ENCODE measurements at regions not wholly inside any gene's neighbourhood (a gene's known extent, or its start where the extent isn't known, plus 50 kb on each side); places are given as distances from the start of the nearest gene placed in this dataset.

- FAIRE-seq (no peak), DNase-seq (ENCODE audit: low spot score in 2 of 2) (no peak)
These were observed 133.7 kb downstream of the AEBP2 start for GRCh38 chr12:19572920-19573558.

- DNase-seq (ENCODE audit: low spot score in 2 of 2) (no peak), FAIRE-seq (no peak)
These were observed 134.6 kb downstream of the AEBP2 start for GRCh38 chr12:19573866-19574265.

- no peak for FAIRE-seq
- DNase-seq (ENCODE audit: low spot score in 2 of 2): no peak
These were observed 135.3 kb downstream of the AEBP2 start for GRCh38 chr12:19574601-19575000.

- FAIRE-seq: no peak
- DNase-seq (ENCODE audit: low spot score in 2 of 2): peak; percentile 6 to 18
These were observed 136.3 kb downstream of the AEBP2 start for GRCh38 chr12:19575337-19576243.

GRCh38 chr12:19576506-19577280, 137.4 kb downstream of the AEBP2 start:
- DNase-seq (ENCODE audit: low spot score in 2 of 2): no peak
- FAIRE-seq: no peak

GRCh38 chr12:19577281-19577530, 137.9 kb downstream of the AEBP2 start:
- no peak for FAIRE-seq
- DNase-seq (ENCODE audit: low spot score in 2 of 2): no peak

GRCh38 chr12:19584732-19585131, 145.4 kb downstream of the AEBP2 start:
- DNase-seq (ENCODE audit: low spot score in 2 of 2) (no peak), FAIRE-seq (no peak)

GRCh38 chr12:19588951-19589350, 149.7 kb downstream of the AEBP2 start:
- FAIRE-seq (no peak), DNase-seq (ENCODE audit: low spot score in 2 of 2) (no peak)

- FAIRE-seq: no peak
- no peak for DNase-seq (ENCODE audit: low spot score in 2 of 2)
These were observed 152.7 kb downstream of the AEBP2 start for GRCh38 chr12:19591951-19592350.

- no peak for FAIRE-seq
- no peak for DNase-seq (ENCODE audit: low spot score in 2 of 2)
These were observed 157.3 kb downstream of the AEBP2 start for GRCh38 chr12:19596434-19597166.

GRCh38 chr12:19597167-19598026, 158.1 kb downstream of the AEBP2 start:
- FAIRE-seq (no peak), DNase-seq (ENCODE audit: low spot score in 2 of 2) (no peak)

GRCh38 chr12:19605720-19606119, 166.4 kb downstream of the AEBP2 start:
- FAIRE-seq: no peak

GRCh38 chr12:19608039-19608438, 168.7 kb downstream of the AEBP2 start:
- no peak for FAIRE-seq
- no peak for DNase-seq (ENCODE audit: low spot score in 2 of 2)

More at GRCh38 chr12:19605720-19606119, 166.4 kb downstream of the AEBP2 start:
- DNase-seq (ENCODE audit: low spot score in 2 of 2): no peak

- FAIRE-seq: no peak
- no peak for DNase-seq (ENCODE audit: low spot score in 2 of 2)
These were observed 173.8 kb downstream of the AEBP2 start for GRCh38 chr12:19613051-19613535.

- DNase-seq (ENCODE audit: low spot score in 2 of 2) (no peak), FAIRE-seq (no peak)
These were observed 175.5 kb downstream of the AEBP2 start for GRCh38 chr12:19614601-19615383.

- FAIRE-seq: no peak
These were observed 176.1 kb downstream of the AEBP2 start for GRCh38 chr12:19615384-19615725.

GRCh38 chr12:19616781-19617180, 177.5 kb downstream of the AEBP2 start:
- FAIRE-seq (no peak), DNase-seq (ENCODE audit: low spot score in 2 of 2) (no peak)

More at GRCh38 chr12:19615384-19615725, 176.1 kb downstream of the AEBP2 start:
- no peak for DNase-seq (ENCODE audit: low spot score in 2 of 2)

GRCh38 chr12:19620222-19620621, 180.9 kb downstream of the AEBP2 start:
- FAIRE-seq (no peak), DNase-seq (ENCODE audit: low spot score in 2 of 2) (no peak)

All from frontal cortex (tissue), 3 donors.